Transverse colon (tissue), 4 donors: ENCODE measurements at regions not wholly inside any gene's neighbourhood (a gene's known extent, or its start where the extent isn't known, plus 50 kb on each side); places are given as distances from the start of the nearest gene placed in this dataset.

Experiments used
- DNase-seq: peaks from one replicate; pipeline ENCODE4 v3.0.0-alpha.2; 2019
- H3K27ac ChIP-seq, 4 donors: fragments of 200-600 bp; sonication (generic); 2 replicates each; pipeline ENCODE4 v1.5.1; 2016 to 2018; ENCODE audit warnings: inconsistent platforms in 4 of 4
- H3K27me3 ChIP-seq: fragments of 200-600 bp; sonication (generic); 2 replicates; pipeline ENCODE4 v1.5.1; 2017; ENCODE audit warnings: inconsistent platforms
- H3K36me3 ChIP-seq, 4 donors: fragments of 200-600 bp; sonication (generic); 2 replicates each; pipeline ENCODE4 v1.5.1; 2017 to 2019; ENCODE audit warnings: inconsistent platforms in 4 of 4
- H3K4me1 ChIP-seq, 4 donors: fragments of 200-600 bp; sonication (generic); 2 replicates each; pipeline ENCODE4 v1.5.1; 2017 to 2020; ENCODE audit warnings: inconsistent platforms in 4 of 4
- H3K4me3 ChIP-seq, 4 donors: fragments of 200-600 bp; sonication (generic); 1 replicate in 1 of 4; 2 replicates in 3 of 4; pipeline versions ENCODE4 v1.5.1 to v1.6.1; 2017 to 2019; ENCODE audit warnings: inconsistent platforms in 4 of 4
- H3K9me3 ChIP-seq, 2 donors: fragments of 200-600 bp; sonication (generic); 2 replicates each; pipeline ENCODE4 v1.5.1; 2017 to 2019; ENCODE audit warnings: inconsistent platforms in 2 of 2
- CTCF ChIP-seq, 5 experiments: fragments of 200-600 bp in 3 of 5; fragments of 450-650 bp in 2 of 5; sonication (generic) in 3 of 5; IDR thresholded peaks; 1 replicate in 2 of 5; 2 replicates in 3 of 5; pipeline ENCODE4 v1.5.1; 2016 to 2017; ENCODE audit warnings: antibody characterized with exemption in 5 of 5, inconsistent platforms in 3 of 5, mild to moderate bottlenecking in 2 of 5, moderate library complexity in 1 of 5
- EP300 ChIP-seq: sonication (generic); formaldehyde crosslinking; IDR thresholded peaks from one replicate; pipeline ENCODE4 v1.6.1; 2017; ENCODE audit warnings: antibody characterized with exemption, low read depth
- POLR2A ChIP-seq: fragments of 450-650 bp; IDR thresholded peaks from one replicate; pipeline ENCODE4 v1.6.1; 2016; ENCODE audit warnings: antibody characterized with exemption, mild to moderate bottlenecking, moderate library complexity
- POLR2AphosphoS5 ChIP-seq, 3 donors: sonication (generic); formaldehyde crosslinking; IDR thresholded peaks; one replicate each; pipeline ENCODE4 v1.6.1; 2016; ENCODE audit warnings: antibody characterized with exemption in 3 of 3
- WGBS, 2 donors: methylation state at CpG; one replicate each; pipeline ENCODE4 v1.1.5; 2018; ENCODE audit warnings: low coverage in 1 of 2; 5-methylcytosine and 5-hydroxymethylcytosine counted together
- in situ Hi-C, 4 donors: fragments of 200-750 bp; cut with MboI; loops; one replicate each; pipeline versions ENCODE4 v1.15.0 to v1.15.1; 2017; ENCODE audit warnings: low sequenced_read_pairs in 3 of 4, low pct_ligation_motif_present in 1 of 4, low pct_unique_long_range_greater_than_20kb in 1 of 4
- intact Hi-C: fragments of 100-400 bp; cut with DNase I; formaldehyde crosslinking; loops from one replicate; pipeline ENCODE4 v1.15.1; 2023; ENCODE audit warnings: low total_unique reads
- small RNA-seq, 4 donors: library from RNA; depleted of rRNA; stranded (forward); fragments of <200 nt; gene quantifications; one replicate each; pipeline ENCODE3, GENCODE V24; 2016

DNA sequence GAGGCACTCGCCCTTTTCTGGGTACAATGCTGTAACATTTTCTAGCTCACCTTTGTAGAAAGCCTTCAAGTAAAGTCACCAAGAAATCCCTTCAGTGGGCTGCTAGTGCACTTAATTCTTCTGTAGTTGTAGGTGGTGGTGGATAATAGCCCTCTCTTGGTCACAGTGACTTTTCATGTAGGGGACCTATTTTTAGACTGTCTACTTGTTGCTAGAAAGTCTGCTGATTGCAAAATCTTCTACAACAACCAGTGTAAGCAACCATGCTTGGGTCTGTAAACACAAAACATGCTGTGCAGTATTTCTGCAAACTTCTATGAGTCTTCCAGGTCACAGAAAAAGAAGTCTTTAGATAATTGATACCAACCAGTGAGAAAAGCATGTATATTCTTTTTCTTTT lies 55.6 kb downstream of the PBDC1 start:
- WGBS, 2 donors = 58% methylated on average over 1 of the region's 1 CpG; no CpG with 5 or more reads in 1 of the 2 donors
- in situ Hi-C loops = no loop called here
- H3K36me3 ChIP-seq = no peaks in the 10 kb centered on the region
- no peak overlapping the region for H3K4me3 ChIP-seq
- H3K9me3 ChIP-seq = no peaks in the 10 kb centered on the region
- H3K27me3 ChIP-seq = no peaks in the 10 kb centered on the region
- TF ChIP-seq POLR2AphosphoS5 (IDR thresholded peaks at IDR 0.05) = no peak
- no peak for TF ChIP-seq POLR2A
- TF ChIP-seq CTCF (IDR thresholded peaks at IDR 0.05) = no peak
- no peak for TF ChIP-seq EP300
- DNase-seq = no peak
- intact Hi-C loops = no loop called here
- no peaks in the 10 kb centered on the region for H3K4me1 ChIP-seq
- no peak overlapping the region for H3K27ac ChIP-seq

DNA sequence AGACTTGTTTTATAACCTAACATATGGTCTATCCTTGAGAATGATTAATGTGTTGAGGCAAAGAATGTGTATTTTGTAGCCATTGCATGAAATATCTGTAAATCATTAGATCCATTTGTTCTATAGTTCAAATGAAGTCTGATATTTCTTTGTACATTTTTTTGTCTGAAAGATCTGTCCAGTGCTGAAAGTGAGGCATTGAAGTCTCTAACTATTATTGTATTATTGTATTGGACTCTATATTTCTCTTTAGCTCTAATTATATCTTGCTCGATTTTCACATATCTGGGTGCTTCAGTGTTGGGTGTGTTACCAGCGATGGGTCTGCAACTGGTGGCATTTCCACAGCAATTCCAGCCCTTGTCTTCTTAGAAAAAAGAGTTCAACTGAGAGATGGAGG lies 76.0 kb downstream of the PBDC1 start:
- intact Hi-C loops = no loop called here
- TF ChIP-seq CTCF (IDR thresholded peaks at IDR 0.05) (no peak), EP300 (no peak), POLR2A (no peak), POLR2AphosphoS5 (IDR thresholded peaks at IDR 0.05) (no peak)

GRCh38 chrX:76253432-76253831 lies 80.6 kb downstream of the PBDC1 start:
- Histone ChIP-seq H3K4me3 (no peak overlapping the region), H3K4me1 (no peaks in the 10 kb centered on the region), H3K36me3 (no peaks in the 10 kb centered on the region), H3K27me3 (no peaks in the 10 kb centered on the region), H3K27ac (no peak overlapping the region), H3K9me3 (no peaks in the 10 kb centered on the region)
- WGBS, 2 donors = 18 to 20% methylated on average over 1 to 3 of the region's 3 CpGs
- intact Hi-C loops = no loop called here
- TF ChIP-seq POLR2A (no peak), POLR2AphosphoS5 (IDR thresholded peaks at IDR 0.05) (no peak), EP300 (no peak), CTCF (IDR thresholded peaks at IDR 0.05) (peak in 4 of 5 experiments; percentile 34 to 40 (median 34))
- peak; percentile 31 for DNase-seq
- in situ Hi-C loops = no loop called here

More for the DNA sequence above, 76.0 kb downstream of the PBDC1 start:
- 59% methylated on average over 2 of the region's 2 CpGs; no CpG with 5 or more reads in 1 of the 2 donors for WGBS, 2 donors
- Histone ChIP-seq H3K4me1 (no peaks in the 10 kb centered on the region), H3K27ac (no peak overlapping the region), H3K36me3 (no peaks in the 10 kb centered on the region), H3K9me3 (no peaks in the 10 kb centered on the region), H3K4me3 (no peak overlapping the region), H3K27me3 (no peaks in the 10 kb centered on the region)
- no peak for DNase-seq
- in situ Hi-C loops = no loop called here

- in situ Hi-C loops = loop anchor here in 1 of 4 donors (25.0 kb wide), 1 partner anchor 183 kb away; no protein-coding TSS in a partner anchor
- DNase-seq = peak; percentile 27
- no peak for TF ChIP-seq POLR2A
- TF ChIP-seq CTCF (IDR thresholded peaks at IDR 0.05) = peak; percentile 32 to 51 (median 41)
Measured at GRCh38 chrX:76279007-76279406, 106.1 kb downstream of the PBDC1 start.

More at GRCh38 chrX:76279007-76279406, 106.1 kb downstream of the PBDC1 start:
- Histone ChIP-seq H3K27ac (no peak overlapping the region), H3K4me1 (no peaks in the 10 kb centered on the region), H3K4me3 (no peak overlapping the region), H3K36me3 (no peaks in the 10 kb centered on the region), H3K9me3 (no peaks in the 10 kb centered on the region), H3K27me3 (no peaks in the 10 kb centered on the region)
- intact Hi-C loops = no loop called here

Small RNA genes in the stretch of these regions (small RNA-seq; reads per million reads assigned to genes)
- 0 reads per million in 4 donors for gene RNU6-867P
